IMR-90 (cell line): ENCODE measurements at regions not wholly inside any gene's neighbourhood (a gene's known extent, or its start where the extent isn't known, plus 50 kb on each side); places are given as distances from the start of the nearest gene placed in this dataset.

Source experiments
- BHLHE40 ChIP-seq: fragments of 150-350 bp; IDR thresholded peaks from 2 replicates; pipeline ENCODE4 v1.6.1; 2016; ENCODE audit warnings: mild to moderate bottlenecking, low read depth, low read length
- CEBPB ChIP-seq: IDR thresholded peaks from 2 replicates; pipeline ENCODE4 v1.6.1; 2012; ENCODE audit warnings: low read depth, low read length, improper control_type of control experiment
- CHD1 ChIP-seq: IDR thresholded peaks from 2 replicates; pipeline ENCODE4 v1.6.1; 2012; ENCODE audit warnings: low read depth, low read length, improper control_type of control experiment
- FOS ChIP-seq: fragments of 150-350 bp; IDR thresholded peaks from 2 replicates; pipeline ENCODE4 v1.6.1; 2016; ENCODE audit warnings: low read depth, low read length
- MAFK ChIP-seq: IDR thresholded peaks from 2 replicates; pipeline ENCODE4 v1.6.1; 2012; ENCODE audit warnings: low read depth, low read length, improper control_type of control experiment
- MAZ ChIP-seq: IDR thresholded peaks from 2 replicates; pipeline ENCODE4 v1.6.1; 2012; ENCODE audit warnings: low read depth, mild to moderate bottlenecking, low read length, improper control_type of control experiment, moderate library complexity, borderline replicate concordance
- NFE2L2 ChIP-seq: fragments of 150-350 bp; IDR thresholded peaks from 2 replicates; pipeline ENCODE4 v1.6.1; 2016; ENCODE audit warnings: low read depth, mild to moderate bottlenecking, low read length
- POLR2A ChIP-seq: IDR thresholded peaks from 2 replicates; pipeline ENCODE4 v1.6.1; 2012; ENCODE audit warnings: mild to moderate bottlenecking, low read depth, low read length
- RAD21 ChIP-seq: IDR thresholded peaks from 2 replicates; pipeline ENCODE4 v1.6.1; 2012; ENCODE audit warnings: low read length, improper control_type of control experiment
- RFX5 ChIP-seq: IDR thresholded peaks from 2 replicates; pipeline ENCODE4 v1.8.0; 2012; ENCODE audit warnings: low read depth, mild to moderate bottlenecking, low read length, moderate library complexity
- SMC3 ChIP-seq: fragments of 150-350 bp; IDR thresholded peaks from 2 replicates; pipeline ENCODE4 v1.6.1; 2016; ENCODE audit warnings: low read depth, mild to moderate bottlenecking, antibody characterized with exemption, low read length, moderate library complexity
- TF ChIP-seq, protein P1 (sequence below): fragments of 150-350 bp; IDR thresholded peaks from 2 replicates; pipeline ENCODE4 v1.6.1; 2016; ENCODE audit warnings: low read depth, mild to moderate bottlenecking, low read length, moderate library complexity, borderline replicate concordance
- TF ChIP-seq, protein P2 (sequence below): conservative IDR thresholded peaks from 2 replicates; pipeline ENCODE4 v1.5.1; 2012; ENCODE audit warnings: mild to moderate bottlenecking, low read depth, low read length, improper control_type of control experiment
- TF ChIP-seq, protein P3 (sequence below): fragments of 150-350 bp; IDR thresholded peaks from 2 replicates; pipeline ENCODE4 v1.6.1; 2017; ENCODE audit warnings: mild to moderate bottlenecking, antibody characterized with exemption, low read length, low read depth

- TF ChIP-seq, protein P1, sequence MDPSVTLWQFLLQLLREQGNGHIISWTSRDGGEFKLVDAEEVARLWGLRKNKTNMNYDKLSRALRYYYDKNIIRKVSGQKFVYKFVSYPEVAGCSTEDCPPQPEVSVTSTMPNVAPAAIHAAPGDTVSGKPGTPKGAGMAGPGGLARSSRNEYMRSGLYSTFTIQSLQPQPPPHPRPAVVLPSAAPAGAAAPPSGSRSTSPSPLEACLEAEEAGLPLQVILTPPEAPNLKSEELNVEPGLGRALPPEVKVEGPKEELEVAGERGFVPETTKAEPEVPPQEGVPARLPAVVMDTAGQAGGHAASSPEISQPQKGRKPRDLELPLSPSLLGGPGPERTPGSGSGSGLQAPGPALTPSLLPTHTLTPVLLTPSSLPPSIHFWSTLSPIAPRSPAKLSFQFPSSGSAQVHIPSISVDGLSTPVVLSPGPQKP = no peak
- TF ChIP-seq, protein P2, sequence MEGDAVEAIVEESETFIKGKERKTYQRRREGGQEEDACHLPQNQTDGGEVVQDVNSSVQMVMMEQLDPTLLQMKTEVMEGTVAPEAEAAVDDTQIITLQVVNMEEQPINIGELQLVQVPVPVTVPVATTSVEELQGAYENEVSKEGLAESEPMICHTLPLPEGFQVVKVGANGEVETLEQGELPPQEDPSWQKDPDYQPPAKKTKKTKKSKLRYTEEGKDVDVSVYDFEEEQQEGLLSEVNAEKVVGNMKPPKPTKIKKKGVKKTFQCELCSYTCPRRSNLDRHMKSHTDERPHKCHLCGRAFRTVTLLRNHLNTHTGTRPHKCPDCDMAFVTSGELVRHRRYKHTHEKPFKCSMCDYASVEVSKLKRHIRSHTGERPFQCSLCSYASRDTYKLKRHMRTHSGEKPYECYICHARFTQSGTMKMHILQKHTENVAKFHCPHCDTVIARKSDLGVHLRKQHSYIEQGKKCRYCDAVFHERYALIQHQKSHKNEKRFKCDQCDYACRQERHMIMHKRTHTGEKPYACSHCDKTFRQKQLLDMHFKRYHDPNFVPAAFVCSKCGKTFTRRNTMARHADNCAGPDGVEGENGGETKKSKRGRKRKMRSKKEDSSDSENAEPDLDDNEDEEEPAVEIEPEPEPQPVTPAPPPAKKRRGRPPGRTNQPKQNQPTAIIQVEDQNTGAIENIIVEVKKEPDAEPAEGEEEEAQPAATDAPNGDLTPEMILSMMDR = no peak
- TF ChIP-seq RAD21 (no peak), BHLHE40 (no peak), RFX5 (no peak), POLR2A (no peak), SMC3 (no peak), FOS (no peak), MAFK (no peak), NFE2L2 (no peak), CEBPB (no peak), CHD1 (no peak), MAZ (no peak)
- TF ChIP-seq, protein P3, sequence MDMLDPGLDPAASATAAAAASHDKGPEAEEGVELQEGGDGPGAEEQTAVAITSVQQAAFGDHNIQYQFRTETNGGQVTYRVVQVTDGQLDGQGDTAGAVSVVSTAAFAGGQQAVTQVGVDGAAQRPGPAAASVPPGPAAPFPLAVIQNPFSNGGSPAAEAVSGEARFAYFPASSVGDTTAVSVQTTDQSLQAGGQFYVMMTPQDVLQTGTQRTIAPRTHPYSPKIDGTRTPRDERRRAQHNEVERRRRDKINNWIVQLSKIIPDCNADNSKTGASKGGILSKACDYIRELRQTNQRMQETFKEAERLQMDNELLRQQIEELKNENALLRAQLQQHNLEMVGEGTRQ = no peak
Measured at GRCh38 chr5:67506241-67506640, 309.6 kb upstream of the CD180 start.
